UCSD-AML1 (cell line): ENCODE measurements at regions not wholly inside any gene's neighbourhood (a gene's known extent, or its start where the extent isn't known, plus 50 kb on each side); places are given as distances from the start of the nearest gene placed in this dataset.
"Not testable (repeated sequence)": the region's sequence is repeated elsewhere in the genome, so short reads cannot be mapped to it uniquely, and the experiment has no call there.

Experiments used
- DNase-seq: peaks from one replicate; lab custom pipeline; 2025; ENCODE audit not compliant: unreplicated experiment; lab: John Stamatoyannopoulos, UW

DNA sequence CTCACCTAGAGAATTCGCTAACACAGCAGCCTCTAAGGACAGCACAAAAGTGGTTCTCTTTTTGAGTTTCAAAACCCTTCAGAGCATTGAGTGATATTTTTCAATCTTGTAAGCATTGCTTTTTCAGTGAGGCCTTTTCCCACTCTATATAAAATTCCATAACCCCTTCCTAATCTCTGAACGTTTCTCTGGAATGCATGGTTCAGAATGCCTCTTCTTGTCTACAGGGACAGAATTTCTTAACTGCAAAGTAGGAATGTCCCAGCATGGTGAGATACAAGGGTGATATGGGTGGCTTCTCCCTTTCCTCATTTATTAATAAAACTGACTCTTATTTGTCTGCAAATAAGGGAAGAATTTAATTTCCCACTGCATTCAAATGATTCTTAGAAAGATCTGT lies 377.9 kb downstream of the LTN1 start:
- DNase-seq = no peak

- no peak for DNase-seq
These were observed 384.0 kb downstream of the LTN1 start for GRCh38 chr21:28608646-28609045.

DNA sequence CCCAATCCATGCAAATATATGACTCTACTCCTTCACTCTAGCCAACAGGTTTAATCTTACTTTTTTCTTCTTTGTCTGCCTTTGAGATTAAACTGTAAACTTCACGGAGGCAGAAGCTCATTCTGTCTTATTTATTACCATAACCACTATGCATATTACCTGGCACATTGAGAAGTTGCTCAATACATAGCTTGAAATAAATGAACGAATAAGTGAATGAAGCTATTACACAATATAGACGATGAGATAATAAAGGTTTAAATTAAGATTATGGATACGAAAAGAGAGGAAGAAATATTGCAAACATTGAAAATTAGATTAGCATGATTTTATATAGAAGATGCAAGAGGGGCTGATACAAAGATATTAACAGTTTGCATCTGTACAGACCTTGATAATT lies 385.1 kb downstream of the LTN1 start:
- no peak for DNase-seq

DNA sequence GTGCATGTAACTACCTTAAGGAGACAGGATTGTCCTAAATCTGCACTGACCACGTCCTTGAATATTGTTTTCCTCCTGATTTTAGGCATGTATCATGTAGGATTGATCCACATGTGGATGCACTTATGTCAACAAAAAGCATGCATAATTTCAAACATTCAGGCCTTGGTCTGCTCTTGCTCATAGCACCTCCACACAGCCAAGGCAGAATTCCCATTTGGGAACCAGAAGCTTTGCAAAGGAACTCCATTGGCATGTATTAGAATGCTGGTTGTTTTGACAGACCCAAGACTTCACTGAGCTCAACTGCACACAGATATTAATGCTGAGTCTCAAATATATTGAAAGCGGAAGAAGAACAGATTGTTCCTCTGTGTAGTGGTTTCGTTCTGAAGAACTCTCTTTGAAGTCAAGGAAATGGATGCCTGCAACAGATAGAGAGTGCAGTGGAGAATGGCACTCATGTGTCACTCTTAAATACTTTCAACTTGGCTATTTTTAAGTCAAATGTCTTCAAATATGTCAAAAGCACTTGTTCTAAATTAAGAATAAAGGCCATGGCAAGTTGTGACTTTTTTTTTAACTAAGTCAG lies 387.6 kb downstream of the LTN1 start:
- DNase-seq = no peak

DNA sequence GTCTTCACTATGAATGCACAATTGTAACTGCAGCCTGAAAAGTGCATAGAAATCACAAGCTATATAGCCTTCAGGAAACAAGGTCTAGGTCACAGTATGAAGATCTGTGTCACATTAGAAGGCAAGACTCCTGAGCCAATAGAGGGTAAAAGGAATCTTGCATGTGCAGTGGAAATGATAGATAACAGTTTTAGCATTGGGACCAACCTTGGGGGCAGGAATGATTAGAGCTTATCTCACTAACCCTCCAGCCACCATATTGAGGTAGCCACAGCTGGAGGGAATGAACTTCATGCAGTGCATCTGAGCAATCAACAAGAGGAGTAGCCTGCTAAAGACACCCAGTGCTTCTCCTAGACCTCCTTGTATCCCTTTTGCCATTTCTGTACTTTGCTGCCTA lies 390.1 kb downstream of the LTN1 start:
- DNase-seq = no peak

DNA sequence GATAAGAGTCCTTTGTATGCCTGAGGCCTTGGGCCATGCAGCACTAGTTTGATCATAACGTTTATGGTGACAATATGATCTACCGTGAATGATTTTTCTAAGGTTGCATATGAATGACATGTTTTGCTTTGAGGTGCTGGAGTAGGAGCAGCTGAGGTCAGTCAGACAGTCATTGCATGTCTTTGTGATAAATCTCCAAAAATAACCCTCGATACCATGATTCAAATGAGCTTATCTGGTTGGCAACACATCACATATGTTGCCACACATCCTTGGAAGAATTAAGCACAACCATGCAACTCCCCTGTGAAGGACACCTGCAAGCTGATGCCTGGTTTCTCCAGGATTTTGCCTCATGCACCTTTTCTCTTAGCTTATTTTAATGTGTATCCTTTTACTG lies 394.5 kb downstream of the LTN1 start:
- DNase-seq = no peak

- DNase-seq = no peak
These were observed 400.3 kb downstream of the LTN1 start for GRCh38 chr21:28592205-28592865.

- no peak for DNase-seq
These were observed 402.0 kb downstream of the LTN1 start for GRCh38 chr21:28590676-28591075.

DNA sequence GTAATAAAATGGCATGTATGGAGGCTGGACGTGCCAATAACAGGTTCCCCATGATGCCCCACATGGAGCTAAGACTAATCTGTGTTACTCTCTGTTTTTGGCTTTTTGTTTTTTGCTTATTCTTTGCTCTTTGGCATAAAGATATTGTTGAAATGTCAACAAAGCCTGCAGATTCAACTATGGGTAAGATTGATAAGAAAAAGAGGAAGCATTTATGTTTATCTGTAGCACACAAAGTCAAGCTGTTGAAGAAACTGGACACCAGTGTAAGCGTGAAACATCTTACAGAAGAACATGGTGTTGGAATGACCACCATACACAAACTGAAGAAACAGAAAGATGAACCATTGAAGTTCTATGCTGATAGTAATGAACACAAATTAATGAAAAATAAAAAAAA lies 402.7 kb downstream of the LTN1 start:
- DNase-seq = no peak

DNA sequence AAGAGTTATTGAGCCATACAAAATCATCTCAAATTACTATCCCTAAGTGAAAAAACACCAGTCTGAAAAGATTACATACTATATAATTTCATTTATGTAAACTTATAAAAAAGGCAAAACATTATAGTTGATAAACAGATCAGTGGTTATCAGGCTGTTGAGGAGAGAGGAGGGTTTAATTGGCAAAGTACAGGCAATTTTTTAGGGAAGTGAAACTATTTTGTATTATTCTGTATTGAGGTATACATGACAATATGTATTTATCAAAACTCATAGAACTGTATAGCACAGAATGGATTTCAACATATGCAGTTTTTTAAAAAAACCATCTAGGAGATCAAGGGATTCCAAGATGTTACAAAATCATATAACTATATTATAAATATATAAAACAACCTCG lies 403.7 kb downstream of the LTN1 start:
- no peak for DNase-seq

DNA sequence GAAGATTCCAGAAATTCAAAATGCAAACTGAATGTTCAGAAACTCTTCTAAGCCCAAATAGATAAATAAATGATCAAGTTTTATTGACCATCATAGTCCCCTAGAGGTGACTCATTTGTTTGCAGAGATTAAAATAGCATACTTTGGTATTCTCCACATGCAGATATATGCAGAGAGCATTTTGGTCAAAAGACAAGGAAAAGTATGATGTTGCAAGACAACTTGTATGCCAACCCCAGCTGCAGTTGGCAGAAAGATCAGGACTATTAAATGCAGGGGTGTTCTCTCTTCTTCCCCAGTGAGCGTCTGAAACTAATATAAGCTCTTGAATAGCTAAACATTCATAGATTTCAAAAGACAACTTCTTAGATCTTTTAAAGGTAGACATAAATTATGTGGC lies 404.9 kb downstream of the LTN1 start:
- DNase-seq = no peak

DNA sequence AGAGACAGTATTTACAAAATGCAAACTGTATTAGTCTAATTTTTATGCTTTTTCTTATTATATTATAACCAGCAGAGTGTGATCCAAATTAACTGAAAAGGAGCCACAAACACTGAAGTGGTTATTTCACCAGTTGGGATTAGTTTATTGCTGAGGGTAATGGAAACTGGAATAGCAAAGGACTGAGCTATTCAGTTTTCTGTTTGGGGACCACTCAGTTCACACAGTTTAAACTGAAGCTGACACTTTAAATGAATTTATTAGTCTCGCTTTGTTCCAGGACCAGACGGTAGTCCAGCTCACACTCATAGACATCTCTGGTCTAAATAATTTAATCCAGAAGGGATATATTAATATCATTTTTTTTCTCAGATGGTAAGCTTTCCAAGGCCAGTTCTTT lies 410.7 kb downstream of the LTN1 start:
- DNase-seq = no peak

- DNase-seq = not testable (repeated sequence)
These were observed 411.4 kb downstream of the LTN1 start for GRCh38 chr21:28581311-28581731.

GRCh38 chr21:28580585-28580984 lies 412.1 kb downstream of the LTN1 start:
- DNase-seq = no peak

DNA sequence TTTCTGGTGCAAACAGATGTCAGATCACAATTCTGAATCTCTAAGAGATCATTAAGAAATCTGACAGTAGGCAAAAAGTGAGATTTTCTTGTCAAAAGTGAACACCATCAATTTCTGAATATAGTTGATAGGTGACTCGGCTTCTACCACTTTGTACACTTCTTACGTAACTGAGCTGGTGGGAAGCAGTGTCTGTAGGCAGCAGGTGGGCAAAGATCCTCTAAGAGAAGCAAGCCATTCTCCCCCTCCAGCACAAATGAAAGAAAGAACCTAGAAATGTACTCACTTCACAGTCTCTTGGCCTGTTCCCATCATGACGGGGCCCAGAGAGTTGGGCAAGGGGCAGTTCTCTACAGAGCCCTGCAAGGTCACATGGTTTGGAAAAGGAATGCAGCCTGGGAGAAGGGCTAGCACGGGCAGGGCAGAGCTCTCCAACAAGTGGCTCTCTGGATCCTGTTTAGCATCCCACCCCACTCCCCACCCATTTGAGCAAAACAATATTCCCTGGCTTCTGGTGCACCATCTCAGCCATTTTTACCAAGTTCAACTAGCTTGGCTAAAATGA lies 412.6 kb downstream of the LTN1 start:
- DNase-seq = no peak

GRCh38 chr21:28568692-28569091 lies 424.0 kb downstream of the LTN1 start:
- DNase-seq = no peak

DNA sequence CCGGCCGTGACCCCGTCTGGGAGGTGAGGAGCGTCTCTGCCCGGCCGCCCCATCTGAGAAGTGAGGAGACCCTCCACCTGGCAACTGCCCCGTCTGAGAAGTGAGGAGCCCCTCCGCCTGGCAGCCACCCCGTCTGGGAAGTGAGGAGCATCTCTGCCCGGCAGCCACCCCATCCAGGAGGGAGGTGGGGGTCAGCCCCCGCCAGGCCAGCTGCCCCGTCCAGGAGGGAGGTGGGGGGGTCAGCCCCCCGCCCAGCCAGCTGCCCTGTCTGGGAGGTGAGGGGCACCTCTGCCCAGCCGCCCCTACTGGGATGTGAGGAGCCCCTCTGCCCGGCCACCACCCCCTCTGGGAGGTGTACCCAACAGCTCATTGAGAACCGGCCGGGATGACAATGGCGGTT lies 428.7 kb downstream of the LTN1 start:
- not testable (repeated sequence) for DNase-seq

- DNase-seq = no peak
These were observed 430.9 kb downstream of the LTN1 start for GRCh38 chr21:28561772-28562171.

DNA sequence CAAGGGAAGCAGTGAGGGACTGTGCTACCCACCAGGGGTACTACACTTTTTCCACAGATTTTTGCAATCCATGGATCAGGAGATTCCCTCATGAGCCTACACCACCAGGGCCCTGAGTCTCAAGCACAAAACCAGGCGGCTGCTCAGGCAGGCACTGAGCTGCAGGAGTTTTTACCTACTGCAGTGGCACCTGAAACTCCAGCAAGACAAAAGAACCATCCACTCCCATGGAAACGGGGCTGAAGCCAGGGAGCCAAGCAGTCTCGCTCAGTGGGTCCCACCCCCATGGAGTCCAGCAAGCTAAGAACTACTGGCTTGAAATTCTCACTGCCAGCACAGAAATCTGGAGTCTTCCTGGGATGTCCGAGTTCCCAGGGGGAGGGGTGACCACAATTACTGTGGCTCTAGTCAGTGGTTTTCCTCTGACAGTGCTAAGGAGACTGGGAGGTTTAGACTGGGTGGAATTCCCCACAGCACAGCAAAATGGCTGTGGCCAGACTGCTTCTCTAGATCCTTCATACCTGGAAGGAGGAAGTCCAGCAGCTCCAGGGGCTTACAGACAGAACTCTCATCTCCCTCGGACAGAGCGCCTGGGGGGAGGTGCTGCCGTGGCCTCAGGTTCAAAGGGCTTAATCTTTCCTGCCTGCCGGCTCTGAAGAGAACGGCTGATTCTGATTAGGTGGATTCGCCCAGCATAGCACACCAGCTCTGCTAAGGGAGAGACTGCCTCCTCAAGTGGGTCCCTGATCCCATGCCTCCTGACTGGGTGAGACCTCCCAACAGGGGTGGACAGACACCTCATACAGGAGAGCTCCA lies 437.8 kb downstream of the LTN1 start:
- peak; percentile 8 for DNase-seq

DNA sequence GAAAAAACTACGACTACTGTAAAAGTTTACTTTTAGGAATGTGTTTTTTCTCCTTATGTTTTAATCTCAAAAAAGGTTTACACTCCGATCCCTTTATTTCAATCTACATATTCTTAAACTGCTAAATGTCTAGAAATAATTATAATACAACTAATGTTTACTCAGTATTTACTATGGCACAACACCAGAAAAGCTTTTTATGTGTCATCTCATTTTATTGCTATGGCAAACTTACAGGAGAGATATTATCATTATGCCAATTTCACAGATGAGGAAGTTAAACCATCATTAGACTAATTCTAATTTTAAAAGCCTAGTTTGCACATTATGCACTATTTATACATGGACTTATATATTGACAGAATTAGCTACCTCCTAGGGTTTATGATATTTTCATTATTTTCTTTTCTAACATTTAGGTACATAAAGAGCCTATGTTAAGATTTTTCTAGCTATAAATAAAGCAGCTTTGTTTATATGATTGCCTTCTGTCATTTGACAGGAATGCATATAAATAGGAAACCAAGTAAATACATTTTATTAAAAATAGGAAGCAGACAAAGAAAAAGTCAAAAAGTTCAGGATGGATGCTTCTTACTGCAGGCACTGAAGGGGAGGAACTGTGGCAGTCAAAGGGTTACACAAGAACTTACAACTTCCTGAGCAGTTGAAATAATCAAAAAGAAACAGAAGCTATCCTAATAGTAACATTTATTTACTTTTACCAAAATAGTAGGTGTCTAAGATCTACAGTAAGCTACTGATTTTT lies 442.4 kb downstream of the LTN1 start:
- no peak for DNase-seq

GRCh38 chr21:28548291-28548690 lies 444.4 kb downstream of the LTN1 start:
- no peak for DNase-seq
